ENCODE measurements at regions not wholly inside any gene's neighbourhood (a gene's known extent, or its start where the extent isn't known, plus 50 kb on each side); places are given as distances from the start of the nearest gene placed in this dataset.
A peak's percentile ranks its signal among the peaks of the same experiment; 100 is the strongest.

DNA sequence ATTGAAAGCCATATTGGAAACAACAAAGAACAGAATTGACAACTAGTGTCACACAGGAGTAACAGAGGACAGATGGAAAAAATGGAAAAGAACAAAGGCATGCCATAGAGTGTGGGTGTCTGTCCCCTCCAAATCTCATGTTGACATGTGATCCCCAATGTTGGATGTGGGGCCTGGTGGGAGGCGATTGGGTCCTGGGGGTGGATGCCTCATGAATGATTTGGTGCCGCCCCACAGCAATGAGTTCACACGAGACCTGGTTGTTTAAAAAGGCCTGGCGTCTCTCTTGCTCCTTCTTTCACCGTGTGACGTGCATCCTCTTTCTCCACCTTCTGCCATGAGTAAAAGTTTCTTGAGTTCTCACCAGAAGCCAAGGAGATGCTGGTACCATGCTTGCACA is 87.4 kb upstream of the GPR26 start:
- Histone ChIP-seq H4K20me1 (replicated peaks in 1 of 2; ENCODE audit: control insufficient read depth in 1 of 2, insufficient read depth in 2 of 2, low read length in 2 of 2) (no peaks in the 10 kb centered on the region), H4K5ac (ENCODE audit: insufficient read length, low read depth, low read length) (no peak overlapping the region), H4K8ac (ENCODE audit: extremely low read depth, insufficient read depth, low read length) (no peak overlapping the region), H2BK12ac (ENCODE audit: low read depth, low read length) (no peak overlapping the region), H3K23ac (ENCODE audit: insufficient read length) (no peak overlapping the region), H2BK15ac (ENCODE audit: low read length) (no peak overlapping the region), H3K27me3 (replicated peaks in 1 of 4; ENCODE audit: control insufficient read depth in 3 of 4, extremely low read depth in 1 of 4, insufficient read depth in 3 of 4, low read length in 3 of 4) (peaks cover 0 to 10% (median 2%) of the 10 kb centered on the region in 4 experiments; a peak in 4 of 7 replicates), H3K36me3 (ENCODE audit: control insufficient read depth in 2 of 4, insufficient read depth in 4 of 4, low read length in 3 of 4) (no peaks in the 10 kb centered on the region), H2BK120ac (replicated peaks; ENCODE audit: low read depth, low read length) (no peak overlapping the region), H3K79me1 (ENCODE audit: low read depth, low read length) (no peaks in the 10 kb centered on the region), H3K79me2 (ENCODE audit: control insufficient read depth in 1 of 2, insufficient read depth in 2 of 2, low read length in 2 of 2) (no peaks in the 10 kb centered on the region), H3K18ac (ENCODE audit: extremely low read depth, low read length) (no peak overlapping the region), H3K9me3 (ENCODE audit: insufficient read depth in 2 of 2, low read depth in 1 of 2, low read length in 1 of 2) (no peaks in the 10 kb centered on the region), H3K4me3 (ENCODE audit: extremely low read depth in 1 of 4, insufficient read depth in 2 of 4, low read depth in 3 of 4, low read length in 4 of 4) (no peak overlapping the region), H3K27ac (ENCODE audit: low read depth, low read length) (no peak overlapping the region), H3K4me2 (ENCODE audit: insufficient read depth in 1 of 2, low read depth in 2 of 2, low read length in 2 of 2) (no peak overlapping the region), H4K91ac (replicated peaks; ENCODE audit: insufficient read length, low read length) (no peak overlapping the region), H3K56ac (replicated peaks; ENCODE audit: insufficient read length, low read depth, low read length) (no peak overlapping the region), H2AFZ (ENCODE audit: low read length) (no peak overlapping the region), H2BK5ac (ENCODE audit: low read depth, low read length) (no peak overlapping the region), H3K9ac (replicated peaks in 1 of 4; ENCODE audit: extremely low read depth in 1 of 4, low read depth in 3 of 4, low read length in 3 of 4) (no peak overlapping the region), H3K4ac (replicated peaks; ENCODE audit: insufficient read length, low read depth, low read length) (no peak overlapping the region), H3K14ac (ENCODE audit: insufficient read length) (no peak overlapping the region), H3K4me1 (replicated peaks in 1 of 4; ENCODE audit: control insufficient read depth in 3 of 4, insufficient read depth in 4 of 4, low read length in 3 of 4) (0 out of 7 replicates have a peak, but pooled peaks cover 0 to 2% (median 0%) of the 10 kb centered on the region in 4 experiments), H2BK20ac (ENCODE audit: low read length) (no peak overlapping the region), H2AK5ac (ENCODE audit: low read depth, low read length) (no peak overlapping the region), H3K23me2 (ENCODE audit: low read depth, low read length) (no peaks in the 10 kb centered on the region; the same call in 1 of the 2 replicates)
- FAIRE-seq (no peak), DNase-seq (ENCODE audit: low read depth in 1 of 2, low spot score in 2 of 2) (peak in 1 of 2 experiments; percentile 10)
- WGBS, 2 experiments (ENCODE audit: extremely low coverage in 1 of 2, insufficient coverage in 1 of 2, insufficient read length in 1 of 2, insufficient replicate concordance in 2 of 2, low coverage in 1 of 2, low lambda C conversion rate in 2 of 2, missing lambda C conversion rate in 1 of 2) = 86% methylated on average over 6 of the region's 6 CpGs; no CpG with 5 or more reads in 1 of the 2 experiments
- TF ChIP-seq TAF1 (IDR thresholded peaks at IDR 0.05; ENCODE audit: low read depth, low read length) (no peak), CHD2 (IDR thresholded peaks at IDR 0.05; ENCODE audit: low read length) (no peak), POLR2A (IDR thresholded peaks at IDR 0.05; ENCODE audit: control extremely low read depth in 1 of 2, low read depth in 2 of 2, low read length in 2 of 2) (no peak), SIX5 (IDR thresholded peaks at IDR 0.05; ENCODE audit: low read depth, low read length) (no peak), HDAC6 (IDR thresholded peaks at IDR 0.05; ENCODE audit: low read depth, low read length) (no peak)
- TF ChIP-seq, protein P1, sequence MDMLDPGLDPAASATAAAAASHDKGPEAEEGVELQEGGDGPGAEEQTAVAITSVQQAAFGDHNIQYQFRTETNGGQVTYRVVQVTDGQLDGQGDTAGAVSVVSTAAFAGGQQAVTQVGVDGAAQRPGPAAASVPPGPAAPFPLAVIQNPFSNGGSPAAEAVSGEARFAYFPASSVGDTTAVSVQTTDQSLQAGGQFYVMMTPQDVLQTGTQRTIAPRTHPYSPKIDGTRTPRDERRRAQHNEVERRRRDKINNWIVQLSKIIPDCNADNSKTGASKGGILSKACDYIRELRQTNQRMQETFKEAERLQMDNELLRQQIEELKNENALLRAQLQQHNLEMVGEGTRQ (IDR thresholded peaks at IDR 0.05; ENCODE audit: low read length) = no peak
- ChIA-PET POLR2A (ENCODE audit: partially characterized antibody) (no interaction called here), CTCF (ENCODE audit: partially characterized antibody) (interaction anchor here (0.8 to 14.2 kb wide), 4 partner anchors 20 to 385 kb away, joined by 3 to 401 read pairs (median 4); partner anchors contain the start of gene GPR26)

Data from H1 (cell line).